ENCODE measurements at regions not wholly inside any gene's neighbourhood (a gene's known extent, or its start where the extent isn't known, plus 50 kb on each side); places are given as distances from the start of the nearest gene placed in this dataset.
A peak's percentile ranks its signal among the peaks of the same experiment; 100 is the strongest.

- no peaks in the 10 kb centered on the region for H3K4me1 ChIP-seq (ENCODE audit: control insufficient read depth, insufficient read depth, low read length)
- DNase-seq: no peak
- intact Hi-C loops (cut with DNase I): no loop called here
- no peak overlapping the region for H3K4me3 ChIP-seq (ENCODE audit: low read length)
- no peak overlapping the region for H3K27ac ChIP-seq (ENCODE audit: low read length)
- no peaks in the 10 kb centered on the region for H3K27me3 ChIP-seq (ENCODE audit: control insufficient read depth, insufficient read depth)
- ATAC-seq: no peak
- 52% methylated on average over 9 of the region's 9 CpGs for WGBS
- no peaks in the 10 kb centered on the region for H3K9me3 ChIP-seq (ENCODE audit: control insufficient read depth, low read length)
These were observed 125.3 kb downstream of the TSHZ3 start for GRCh38 chr19:31223740-31224534.

- no peak for DNase-seq
These were observed 128.7 kb downstream of the TSHZ3 start for GRCh38 chr19:31220540-31220939.

GRCh38 chr19:31214997-31215396, 134.2 kb downstream of the TSHZ3 start:
- intact Hi-C loops (cut with DNase I): no loop called here
- DNase-seq: no peak
- no peak overlapping the region for H3K27ac ChIP-seq (ENCODE audit: low read length)
- H3K9me3 ChIP-seq (ENCODE audit: control insufficient read depth, low read length): no peaks in the 10 kb centered on the region
- H3K4me3 ChIP-seq (ENCODE audit: low read length): no peak overlapping the region
- ATAC-seq: no peak
- H3K27me3 ChIP-seq (ENCODE audit: control insufficient read depth, insufficient read depth): no peaks in the 10 kb centered on the region
- no peaks in the 10 kb centered on the region for H3K4me1 ChIP-seq (ENCODE audit: control insufficient read depth, insufficient read depth, low read length)
- WGBS: 91% methylated on average over 2 of the region's 2 CpGs

More at GRCh38 chr19:31220540-31220939, 128.7 kb downstream of the TSHZ3 start:
- Histone ChIP-seq H3K9me3 (ENCODE audit: control insufficient read depth, low read length) (no peaks in the 10 kb centered on the region), H3K4me3 (ENCODE audit: low read length) (no peak overlapping the region), H3K27me3 (ENCODE audit: control insufficient read depth, insufficient read depth) (no peaks in the 10 kb centered on the region), H3K4me1 (ENCODE audit: control insufficient read depth, insufficient read depth, low read length) (no peaks in the 10 kb centered on the region), H3K27ac (ENCODE audit: low read length) (no peak overlapping the region)
- no peak for ATAC-seq
- WGBS: 65% methylated on average over 2 of the region's 2 CpGs
- intact Hi-C loops (cut with DNase I): no loop called here

- intact Hi-C loops (cut with DNase I): no loop called here
- no peak overlapping the region for H3K27ac ChIP-seq (ENCODE audit: low read length)
- DNase-seq (peak; percentile 38 to 64 (median 58)), ATAC-seq (peak; percentile 62 to 63)
- no peak overlapping the region for H3K4me3 ChIP-seq (ENCODE audit: low read length)
- WGBS: 71% methylated on average over 9 of the region's 9 CpGs
- no peaks in the 10 kb centered on the region for H3K4me1 ChIP-seq (ENCODE audit: control insufficient read depth, insufficient read depth, low read length)
- no peaks in the 10 kb centered on the region for H3K27me3 ChIP-seq (ENCODE audit: control insufficient read depth, insufficient read depth)
- H3K9me3 ChIP-seq (ENCODE audit: control insufficient read depth, low read length): no peaks in the 10 kb centered on the region
These were observed 135.2 kb downstream of the TSHZ3 start for GRCh38 chr19:31214086-31214485.

- ATAC-seq (no peak), DNase-seq (no peak)
- Histone ChIP-seq H3K27ac (ENCODE audit: low read length) (no peak overlapping the region), H3K4me3 (ENCODE audit: low read length) (no peak overlapping the region), H3K4me1 (ENCODE audit: control insufficient read depth, insufficient read depth, low read length) (no peaks in the 10 kb centered on the region), H3K9me3 (ENCODE audit: control insufficient read depth, low read length) (no peaks in the 10 kb centered on the region), H3K27me3 (ENCODE audit: control insufficient read depth, insufficient read depth) (no peaks in the 10 kb centered on the region)
- intact Hi-C loops (cut with DNase I): no loop called here
- 84% methylated on average over 3 of the region's 3 CpGs for WGBS
These were observed 138.1 kb downstream of the TSHZ3 start for GRCh38 chr19:31211088-31211487.

GRCh38 chr19:31205887-31206518, 143.2 kb downstream of the TSHZ3 start:
- DNase-seq (no peak), ATAC-seq (no peak)
- H3K4me3 ChIP-seq (ENCODE audit: low read length): no peak overlapping the region
- no peaks in the 10 kb centered on the region for H3K4me1 ChIP-seq (ENCODE audit: control insufficient read depth, insufficient read depth, low read length)
- H3K27ac ChIP-seq (ENCODE audit: low read length): no peak overlapping the region
- H3K9me3 ChIP-seq (ENCODE audit: control insufficient read depth, low read length): no peaks in the 10 kb centered on the region
- intact Hi-C loops (cut with DNase I): no loop called here
- no peaks in the 10 kb centered on the region for H3K27me3 ChIP-seq (ENCODE audit: control insufficient read depth, insufficient read depth)
- 90% methylated on average over 2 of the region's 2 CpGs for WGBS

- no peak for ATAC-seq
- WGBS: 67% methylated on average over 1 of the region's 1 CpG
- H3K27ac ChIP-seq (ENCODE audit: low read length): no peak overlapping the region
- no peaks in the 10 kb centered on the region for H3K4me1 ChIP-seq (ENCODE audit: control insufficient read depth, insufficient read depth, low read length)
- H3K27me3 ChIP-seq (ENCODE audit: control insufficient read depth, insufficient read depth): no peaks in the 10 kb centered on the region
- H3K4me3 ChIP-seq (ENCODE audit: low read length): no peak overlapping the region
- intact Hi-C loops (cut with DNase I): no loop called here
- DNase-seq: no peak
- no peaks in the 10 kb centered on the region for H3K9me3 ChIP-seq (ENCODE audit: control insufficient read depth, low read length)
These were observed 145.1 kb downstream of the TSHZ3 start for GRCh38 chr19:31204115-31204514.

GRCh38 chr19:31185261-31185660, 164.0 kb downstream of the TSHZ3 start:
- ATAC-seq (no peak), DNase-seq (no peak)
- intact Hi-C loops (cut with DNase I): no loop called here
- WGBS: 80% methylated on average over 2 of the region's 2 CpGs
- Histone ChIP-seq H3K27me3 (ENCODE audit: control insufficient read depth, insufficient read depth) (no peaks in the 10 kb centered on the region), H3K27ac (ENCODE audit: low read length) (no peak overlapping the region), H3K4me1 (ENCODE audit: control insufficient read depth, insufficient read depth, low read length) (no peaks in the 10 kb centered on the region), H3K4me3 (ENCODE audit: low read length) (no peak overlapping the region), H3K9me3 (ENCODE audit: control insufficient read depth, low read length) (no peaks in the 10 kb centered on the region)

GRCh38 chr19:31181535-31181934, 167.7 kb downstream of the TSHZ3 start:
- 80% methylated on average over 2 of the region's 2 CpGs for WGBS
- H3K4me1 ChIP-seq (ENCODE audit: control insufficient read depth, insufficient read depth, low read length): no peaks in the 10 kb centered on the region
- no peaks in the 10 kb centered on the region for H3K9me3 ChIP-seq (ENCODE audit: control insufficient read depth, low read length)
- no peaks in the 10 kb centered on the region for H3K27me3 ChIP-seq (ENCODE audit: control insufficient read depth, insufficient read depth)
- no peak overlapping the region for H3K27ac ChIP-seq (ENCODE audit: low read length)
- intact Hi-C loops (cut with DNase I): no loop called here
- H3K4me3 ChIP-seq (ENCODE audit: low read length): no peak overlapping the region
- DNase-seq (no peak), ATAC-seq (no peak)

GRCh38 chr19:31180907-31181306, 168.3 kb downstream of the TSHZ3 start:
- ATAC-seq (no peak), DNase-seq (no peak)
- H3K27ac ChIP-seq (ENCODE audit: low read length): no peak overlapping the region
- no peak overlapping the region for H3K4me3 ChIP-seq (ENCODE audit: low read length)
- no peaks in the 10 kb centered on the region for H3K27me3 ChIP-seq (ENCODE audit: control insufficient read depth, insufficient read depth)
- no peaks in the 10 kb centered on the region for H3K9me3 ChIP-seq (ENCODE audit: control insufficient read depth, low read length)
- 47% methylated on average over 2 of the region's 2 CpGs for WGBS
- intact Hi-C loops (cut with DNase I): no loop called here
- H3K4me1 ChIP-seq (ENCODE audit: control insufficient read depth, insufficient read depth, low read length): no peaks in the 10 kb centered on the region

- H3K9me3 ChIP-seq (ENCODE audit: control insufficient read depth, low read length): no peaks in the 10 kb centered on the region
- intact Hi-C loops (cut with DNase I): no loop called here
- H3K27me3 ChIP-seq (ENCODE audit: control insufficient read depth, insufficient read depth): no peaks in the 10 kb centered on the region
- no peak overlapping the region for H3K4me3 ChIP-seq (ENCODE audit: low read length)
- DNase-seq (no peak), ATAC-seq (no peak)
- no peaks in the 10 kb centered on the region for H3K4me1 ChIP-seq (ENCODE audit: control insufficient read depth, insufficient read depth, low read length)
- no peak overlapping the region for H3K27ac ChIP-seq (ENCODE audit: low read length)
- WGBS: 80% methylated on average over 1 of the region's 1 CpG
These were observed 169.8 kb downstream of the TSHZ3 start for GRCh38 chr19:31179471-31179852.

Data from right cardiac atrium (tissue), 5 donors.